ENCODE measurements at regions not wholly inside any gene's neighbourhood (a gene's known extent, or its start where the extent isn't known, plus 50 kb on each side); places are given as distances from the start of the nearest gene placed in this dataset.
"Not testable (repeated sequence)": the region's sequence is repeated elsewhere in the genome, so short reads cannot be mapped to it uniquely, and the experiment has no call there.

GRCh38 chr15:31200735-31201151 lies 99.2 kb upstream of the TRPM1 start:
- no peak overlapping the region for H3K4me3 ChIP-seq (ENCODE audit: low read depth, low read length)
- no peaks in the 10 kb centered on the region for H3K36me3 ChIP-seq (ENCODE audit: control insufficient read depth, insufficient read depth, low read length)
- H3K27me3 ChIP-seq (ENCODE audit: control insufficient read depth, insufficient read depth, low read length), result peaks cover 10% of the 10 kb centered on the region
- ChIA-PET POLR2A (interaction anchor here (0.6 kb wide), 1 partner anchor 240 kb away, joined by 7 read pairs; no protein-coding TSS in a partner anchor), CTCF (interaction anchor here (0.6 to 7.1 kb wide), 24 partner anchors 9 to 537 kb away, joined by 3 to 107 read pairs (median 5); no protein-coding TSS in a partner anchor)
- TF ChIP-seq CTCF (IDR thresholded peaks at IDR 0.05; ENCODE audit: insufficient read depth, low read depth, low read length), result peak; percentile 70
- DNase-seq (ENCODE audit: low read depth), result no peak

GRCh38 chr15:31202953-31203352 lies 101.4 kb upstream of the TRPM1 start:
- no peak for DNase-seq (ENCODE audit: low read depth)
- POLR2A ChIA-PET, result no interaction called here
- H3K4me3 ChIP-seq (ENCODE audit: low read depth, low read length), result no peak overlapping the region
- no peaks in the 10 kb centered on the region for H3K36me3 ChIP-seq (ENCODE audit: control insufficient read depth, insufficient read depth, low read length)
- CTCF ChIA-PET, result interaction anchor here (0.9 to 7.1 kb wide), 2 partner anchors 286 to 546 kb away, joined by 3 to 107 read pairs; no protein-coding TSS in a partner anchor
- TF ChIP-seq CTCF (IDR thresholded peaks at IDR 0.05; ENCODE audit: insufficient read depth, low read depth, low read length), result no peak
- H3K27me3 ChIP-seq (ENCODE audit: control insufficient read depth, insufficient read depth, low read length), result peaks cover 8% of the 10 kb centered on the region

- DNase-seq (ENCODE audit: low read depth), result no peak
- peaks cover 8% of the 10 kb centered on the region for H3K27me3 ChIP-seq (ENCODE audit: control insufficient read depth, insufficient read depth, low read length)
- ChIA-PET CTCF (interaction anchor here (7.1 kb wide), 1 partner anchor 285 kb away, joined by 107 read pairs; no protein-coding TSS in a partner anchor), POLR2A (no interaction called here)
- no peaks in the 10 kb centered on the region for H3K36me3 ChIP-seq (ENCODE audit: control insufficient read depth, insufficient read depth, low read length)
- no peak for TF ChIP-seq CTCF (IDR thresholded peaks at IDR 0.05; ENCODE audit: insufficient read depth, low read depth, low read length)
- no peak overlapping the region for H3K4me3 ChIP-seq (ENCODE audit: low read depth, low read length)
Measured at GRCh38 chr15:31203999-31204398, 102.5 kb upstream of the TRPM1 start.

GRCh38 chr15:31206386-31207181 lies 105.1 kb upstream of the TRPM1 start:
- POLR2A ChIA-PET, result no interaction called here
- CTCF ChIA-PET, result interaction anchor here (1.2 to 2.4 kb wide), 4 partner anchors 8 to 283 kb away, joined by 4 to 18 read pairs (median 8); no protein-coding TSS in a partner anchor
- TF ChIP-seq CTCF (IDR thresholded peaks at IDR 0.05; ENCODE audit: insufficient read depth, low read depth, low read length), result no peak
- Histone ChIP-seq H3K4me3 (ENCODE audit: low read depth, low read length) (no peak overlapping the region), H3K27me3 (ENCODE audit: control insufficient read depth, insufficient read depth, low read length) (peaks cover 7% of the 10 kb centered on the region), H3K36me3 (ENCODE audit: control insufficient read depth, insufficient read depth, low read length) (no peaks in the 10 kb centered on the region)
- no peak for DNase-seq (ENCODE audit: low read depth)

- DNase-seq (ENCODE audit: low read depth), result no peak
- Histone ChIP-seq H3K4me3 (ENCODE audit: low read depth, low read length) (no peak overlapping the region), H3K36me3 (ENCODE audit: control insufficient read depth, insufficient read depth, low read length) (no peaks in the 10 kb centered on the region), H3K27me3 (ENCODE audit: control insufficient read depth, insufficient read depth, low read length) (peaks cover 7% of the 10 kb centered on the region)
- ChIA-PET CTCF (interaction anchor here (1.2 to 1.3 kb wide), 2 partner anchors 8 to 281 kb away, joined by 3 to 5 read pairs; no protein-coding TSS in a partner anchor), POLR2A (no interaction called here)
- no peak for TF ChIP-seq CTCF (IDR thresholded peaks at IDR 0.05; ENCODE audit: insufficient read depth, low read depth, low read length)
Measured at GRCh38 chr15:31207246-31207645, 105.7 kb upstream of the TRPM1 start.

GRCh38 chr15:31207861-31208260 lies 106.3 kb upstream of the TRPM1 start:
- POLR2A ChIA-PET; H3K27me3 ChIP-seq (ENCODE audit: control insufficient read depth, insufficient read depth, low read length); H3K36me3 ChIP-seq (ENCODE audit: control insufficient read depth, insufficient read depth, low read length); DNase-seq (ENCODE audit: low read depth); H3K4me3 ChIP-seq (ENCODE audit: low read depth, low read length): not testable (repeated sequence)
- CTCF ChIA-PET, result interaction anchor here (1.2 to 1.3 kb wide), 2 partner anchors 7 to 281 kb away, joined by 3 to 5 read pairs; no protein-coding TSS in a partner anchor
